H1 (cell line): ENCODE measurements at regions not wholly inside any gene's neighbourhood (a gene's known extent, or its start where the extent isn't known, plus 50 kb on each side); places are given as distances from the start of the nearest gene placed in this dataset.

Source experiments
- CTCF ChIA-PET: fragments of 300-600 bp; sonication (Branson Sonifier 250); formaldehyde crosslinking; loops from one replicate; lab custom pipeline; 2021; ENCODE audit not compliant: partially characterized antibody; lab: Charles Lee
- POLR2A ChIA-PET: fragments of 300-600 bp; sonication (Branson Sonifier 250); formaldehyde crosslinking; loops from one replicate; lab custom pipeline; 2021; ENCODE audit warnings: inconsistent platforms; ENCODE audit not compliant: partially characterized antibody; lab: Charles Lee
- DNase-seq, 2 experiments: peaks; one replicate each; pipeline versions ENCODE4 v3.0.0 to v3.0.0-alpha.2; 2010 to 2022; ENCODE audit warnings: low spot score in 2 of 2, low read depth in 1 of 2, mixed read lengths in 1 of 2
- FAIRE-seq: peaks from 2 replicates; lab custom pipeline; 2011; peaks lifted over from hg19 to GRCh38; lab: Jason Lieb, UNC
- H2AFZ ChIP-seq: 2 replicates; pipeline ENCODE4 v1.8.1; 2012; ENCODE audit warnings: low read length, inconsistent platforms
- H2AK5ac ChIP-seq: 2 replicates; pipeline ENCODE4 v1.6.1; 2013; ENCODE audit warnings: low read depth, low read length
- H2BK120ac ChIP-seq: replicated peaks from 2 replicates; pipeline ENCODE3; 2013; ENCODE audit warnings: low read depth, low read length, inconsistent platforms
- H2BK12ac ChIP-seq: 2 replicates; pipeline ENCODE4 v1.6.1; 2013; ENCODE audit warnings: low read depth, low read length
- H2BK15ac ChIP-seq: 2 replicates; pipeline ENCODE4 v1.6.1; 2013; ENCODE audit warnings: low read length
- H2BK20ac ChIP-seq: 2 replicates; pipeline ENCODE4 v1.6.1; 2013; ENCODE audit warnings: low read length
- H2BK5ac ChIP-seq: 2 replicates; pipeline ENCODE4 v1.6.1; 2013; ENCODE audit warnings: low read depth, low read length
- H3K14ac ChIP-seq: 2 replicates; pipeline ENCODE4 v1.6.1; 2013; ENCODE audit warnings: inconsistent platforms; ENCODE audit not compliant: insufficient read length
- H3K18ac ChIP-seq: 2 replicates; pipeline ENCODE4 v1.6.1; 2013; ENCODE audit warnings: low read length; ENCODE audit errors: extremely low read depth
- H3K23ac ChIP-seq: 2 replicates; pipeline ENCODE4 v1.6.1; 2013; ENCODE audit warnings: inconsistent platforms; ENCODE audit not compliant: insufficient read length
- H3K23me2 ChIP-seq: 2 replicates; pipeline ENCODE4 v1.6.1; 2013; ENCODE audit warnings: low read depth, low read length
- H3K27ac ChIP-seq: 2 replicates; pipeline ENCODE4 v1.6.1; 2011; ENCODE audit warnings: low read depth, low read length, inconsistent platforms
- H3K27me3 ChIP-seq, 4 experiments: replicated peaks in 1 of 4; 1 replicate in 1 of 4; 2 replicates in 3 of 4; pipeline versions ENCODE4 v1.6.1 to v1.8.1; 2011 to 2013; ENCODE audit warnings: low read length in 3 of 4, mild to moderate bottlenecking in 3 of 4, inconsistent platforms in 2 of 4, mixed read lengths in 2 of 4, moderate library complexity in 1 of 4; ENCODE audit not compliant: control insufficient read depth in 3 of 4, insufficient read depth in 3 of 4; ENCODE audit errors: extremely low read depth in 1 of 4
- H3K36me3 ChIP-seq, 4 experiments: 2 replicates each; pipeline versions ENCODE4 v1.6.1 to v1.8.1; 2011 to 2013; ENCODE audit warnings: mild to moderate bottlenecking in 4 of 4, low read length in 3 of 4, moderate library complexity in 2 of 4, control low read depth in 1 of 4, inconsistent platforms in 1 of 4; ENCODE audit not compliant: insufficient read depth in 4 of 4, control insufficient read depth in 2 of 4
- H3K4ac ChIP-seq: replicated peaks from 2 replicates; pipeline ENCODE3; 2013; ENCODE audit warnings: low read length, low read depth, mixed read lengths, inconsistent platforms; ENCODE audit not compliant: insufficient read length
- H3K4me1 ChIP-seq, 4 experiments: replicated peaks in 1 of 4; 1 replicate in 1 of 4; 2 replicates in 3 of 4; pipeline versions ENCODE4 v1.6.1 to v1.8.1; 2011 to 2013; ENCODE audit warnings: low read length in 3 of 4, inconsistent platforms in 2 of 4, mixed read lengths in 1 of 4; ENCODE audit not compliant: insufficient read depth in 4 of 4, control insufficient read depth in 3 of 4
- H3K4me2 ChIP-seq, 2 experiments: 2 replicates each; pipeline versions ENCODE4 v1.6.1 to v1.8.1; 2011 to 2013; ENCODE audit warnings: low read depth in 2 of 2, low read length in 2 of 2, control low read depth in 1 of 2, inconsistent platforms in 1 of 2, mild to moderate bottlenecking in 1 of 2; ENCODE audit not compliant: insufficient read depth in 1 of 2
- H3K4me3 ChIP-seq, 4 experiments: fragments of 200-600, 300-600 bp in 1 of 4; sonication (generic), shearing (Covaris generic), sonication (Bioruptor Twin) in 1 of 4; 2 replicates each; pipeline versions ENCODE4 v1.5.1 to v1.8.1; 2011 to 2016; ENCODE audit warnings: low read length in 4 of 4, low read depth in 3 of 4, control low read depth in 2 of 4, inconsistent platforms in 2 of 4, mild to moderate bottlenecking in 2 of 4, mixed read lengths in 1 of 4, moderate library complexity in 1 of 4; ENCODE audit not compliant: insufficient read depth in 2 of 4; ENCODE audit errors: extremely low read depth in 1 of 4
- H3K56ac ChIP-seq: replicated peaks from 2 replicates; pipeline ENCODE3; 2013; ENCODE audit warnings: low read depth, mild to moderate bottlenecking, mixed read lengths, low read length, inconsistent platforms; ENCODE audit not compliant: insufficient read length
- H3K79me1 ChIP-seq: 2 replicates; pipeline ENCODE4 v1.6.1; 2013; ENCODE audit warnings: low read depth, low read length, control low read depth
- H3K79me2 ChIP-seq, 2 experiments: 2 replicates each; pipeline versions ENCODE4 v1.6.1 to v1.8.1; 2012 to 2013; ENCODE audit warnings: low read length in 2 of 2, mild to moderate bottlenecking in 2 of 2, inconsistent platforms in 1 of 2; ENCODE audit not compliant: insufficient read depth in 2 of 2, control insufficient read depth in 1 of 2
- H3K9ac ChIP-seq, 4 experiments: replicated peaks in 1 of 4; 1 replicate in 1 of 4; 2 replicates in 3 of 4; pipeline versions ENCODE4 v1.6.1 to v1.8.1; 2011 to 2013; ENCODE audit warnings: low read depth in 3 of 4, low read length in 3 of 4, control low read depth in 2 of 4, mild to moderate bottlenecking in 2 of 4, moderate library complexity in 2 of 4, inconsistent platforms in 1 of 4; ENCODE audit errors: extremely low read depth in 1 of 4
- H3K9me3 ChIP-seq, 2 experiments: 2 replicates each; pipeline versions ENCODE4 v1.6.1 to v1.8.1; 2012 to 2013; ENCODE audit warnings: mild to moderate bottlenecking in 2 of 2, moderate library complexity in 2 of 2, control low read depth in 1 of 2, inconsistent platforms in 1 of 2, low read depth in 1 of 2, low read length in 1 of 2, mixed read lengths in 1 of 2; ENCODE audit not compliant: insufficient read depth in 2 of 2
- H4K20me1 ChIP-seq, 2 experiments: replicated peaks in 1 of 2; 2 replicates each; pipeline versions ENCODE3 to v1.8.1; 2011 to 2013; ENCODE audit warnings: inconsistent platforms in 2 of 2, low read length in 2 of 2, mild to moderate bottlenecking in 1 of 2; ENCODE audit not compliant: insufficient read depth in 2 of 2, control insufficient read depth in 1 of 2
- H4K5ac ChIP-seq: 2 replicates; pipeline ENCODE4 v1.6.1; 2013; ENCODE audit warnings: low read length, low read depth, mixed read lengths, inconsistent platforms; ENCODE audit not compliant: insufficient read length
- H4K8ac ChIP-seq: 2 replicates; pipeline ENCODE4 v1.8.0; 2013; ENCODE audit warnings: mild to moderate bottlenecking, moderate library complexity, low read length, inconsistent platforms; ENCODE audit not compliant: insufficient read depth; ENCODE audit errors: extremely low read depth
- H4K91ac ChIP-seq: replicated peaks from 2 replicates; pipeline ENCODE3; 2013; ENCODE audit warnings: low read length, mixed read lengths, inconsistent platforms; ENCODE audit not compliant: insufficient read length
- ATF3 ChIP-seq: IDR thresholded peaks from 2 replicates; pipeline ENCODE4 v1.6.1; 2011; ENCODE audit warnings: low read depth, mild to moderate bottlenecking, low read length; ENCODE audit not compliant: insufficient read depth
- CHD2 ChIP-seq: IDR thresholded peaks from 2 replicates; pipeline ENCODE4 v1.6.1; 2012; ENCODE audit warnings: low read length, improper control_type of control experiment
- POLR2AphosphoS5 ChIP-seq: IDR thresholded peaks from 2 replicates; pipeline ENCODE4 v1.6.1; 2011; ENCODE audit warnings: low read depth, low read length
- RAD21 ChIP-seq, 2 experiments: IDR thresholded peaks in 1 of 2; conservative IDR thresholded peaks in 1 of 2; 2 replicates each; pipeline ENCODE4 v1.6.1; 2011; ENCODE audit warnings: low read depth in 2 of 2, low read length in 2 of 2, improper control_type of control experiment in 1 of 2, inconsistent platforms in 1 of 2, mild to moderate bottlenecking in 1 of 2, moderate library complexity in 1 of 2
- SAP30 ChIP-seq: fragments of 300-600 bp; sonication (generic); IDR thresholded peaks from 2 replicates; pipeline ENCODE4 v1.7.1; 2012; ENCODE audit warnings: low read length, moderate library complexity, mild to moderate bottlenecking, inconsistent platforms; ENCODE audit not compliant: insufficient read depth, insufficient replicate concordance
- USF2 ChIP-seq: IDR thresholded peaks from 2 replicates; pipeline ENCODE4 v1.6.1; 2011; ENCODE audit warnings: low read length, improper control_type of control experiment
- WGBS, 2 experiments: shearing (Covaris generic) in 1 of 2; methylation state at CpG; one replicate each; pipeline versions ENCODE4 v1.1.6 to v1.1.7; 2013 to 2015; ENCODE audit warnings: low lambda C conversion rate in 2 of 2, mixed read lengths in 2 of 2, inconsistent platforms in 1 of 2, low coverage in 1 of 2, missing lambda C conversion rate in 1 of 2; ENCODE audit not compliant: insufficient replicate concordance in 2 of 2, insufficient coverage in 1 of 2, insufficient read length in 1 of 2; ENCODE audit errors: extremely low coverage in 1 of 2, missing lambda C conversion rate in 1 of 2; 5-methylcytosine and 5-hydroxymethylcytosine counted together

GRCh38 chr10:65556006-65556405 lies 1369.8 kb upstream of the LRRTM3 start:
- Histone ChIP-seq H3K27ac (no peak overlapping the region), H3K36me3 (no peaks in the 10 kb centered on the region), H3K23me2 (no peaks in the 10 kb centered on the region), H3K4me3 (no peak overlapping the region), H3K79me1 (no peaks in the 10 kb centered on the region), H2BK5ac (no peak overlapping the region), H3K9ac (no peak overlapping the region), H3K79me2 (no peaks in the 10 kb centered on the region), H4K20me1 (no peaks in the 10 kb centered on the region), H4K8ac (no peak overlapping the region), H4K5ac (no peak overlapping the region), H3K14ac (no peak overlapping the region), H3K56ac (no peak overlapping the region), H2BK120ac (no peak overlapping the region), H3K9me3 (no peaks in the 10 kb centered on the region), H3K4me2 (no peak overlapping the region), H4K91ac (no peak overlapping the region), H3K27me3 (no peaks in the 10 kb centered on the region), H2BK15ac (no peak overlapping the region), H3K23ac (no peak overlapping the region), H3K4ac (no peak overlapping the region), H3K4me1 (no peaks in the 10 kb centered on the region), H2BK20ac (no peak overlapping the region), H3K18ac (no peak overlapping the region), H2AFZ (no peak overlapping the region), H2AK5ac (no peak overlapping the region), H2BK12ac (no peak overlapping the region)
- FAIRE-seq (no peak), DNase-seq (no peak)
- ChIA-PET POLR2A (no interaction called here), CTCF (interaction anchor here (0.6 kb wide), 1 partner anchor 1150 kb away, joined by 3 read pairs; no protein-coding TSS in a partner anchor)
- TF ChIP-seq ATF3: no peak
- no peak for TF ChIP-seq USF2
- no peak for TF ChIP-seq CHD2
- TF ChIP-seq RAD21 (IDR thresholded peaks at IDR 0.05 in 1 of 2, conservative IDR thresholded peaks at IDR 0.05 in 1 of 2; ENCODE audit: low read depth in 2 of 2, low read length in 2 of 2): no peak
- TF ChIP-seq SAP30: no peak
- TF ChIP-seq POLR2AphosphoS5: no peak
- 90% methylated on average over 4 of the region's 5 CpGs; no CpG with 5 or more reads in 1 of the 2 experiments for WGBS, 2 experiments
